GM23248 (cell line): ENCODE measurements at regions not wholly inside any gene's neighbourhood (a gene's known extent, or its start where the extent isn't known, plus 50 kb on each side); places are given as distances from the start of the nearest gene placed in this dataset.

Experiments
- DNase-seq: peaks from one replicate; pipeline ENCODE4 v3.0.0-alpha.2; 2015
- H2AFZ ChIP-seq: fragments of 200-600 bp; sonication (generic); 2 replicates; pipeline ENCODE4 v1.6.1; 2016; ENCODE audit warnings: antibody characterized with exemption
- H3F3A ChIP-seq: fragments of 200-600 bp; sonication (generic); 2 replicates; pipeline ENCODE4 v1.6.1; 2016; ENCODE audit warnings: mild to moderate bottlenecking, antibody characterized with exemption, mixed run types; ENCODE audit not compliant: insufficient read depth
- H3K27ac ChIP-seq: fragments of 200-600 bp; sonication (generic); 2 replicates; pipeline ENCODE4 v1.5.1; 2016; ENCODE audit warnings: mild to moderate bottlenecking
- H3K27me3 ChIP-seq: fragments of 200-600 bp; sonication (generic); replicated peaks from 2 replicates; pipeline ENCODE4 v1.6.1; 2016; ENCODE audit warnings: mild to moderate bottlenecking; ENCODE audit not compliant: insufficient read depth
- H3K36me3 ChIP-seq: fragments of 200-600 bp; sonication (generic); 2 replicates; pipeline ENCODE4 v1.6.1; 2016; ENCODE audit warnings: low read depth, mild to moderate bottlenecking
- H3K4me1 ChIP-seq: fragments of 200-600 bp; sonication (generic); 2 replicates; pipeline ENCODE4 v1.6.1; 2016; ENCODE audit warnings: mild to moderate bottlenecking; ENCODE audit not compliant: insufficient read depth
- H3K4me2 ChIP-seq: fragments of 200-600 bp; sonication (generic); one replicate; pipeline ENCODE4 v1.6.1; 2016; ENCODE audit warnings: mild to moderate bottlenecking; ENCODE audit not compliant: unreplicated experiment
- H3K4me3 ChIP-seq: fragments of 200-600 bp; sonication (generic); 2 replicates; pipeline ENCODE4 v1.5.1; 2016; ENCODE audit warnings: mild to moderate bottlenecking
- H3K79me2 ChIP-seq: fragments of 200-600 bp; sonication (generic); 2 replicates; pipeline ENCODE4 v1.6.1; 2016; ENCODE audit warnings: mild to moderate bottlenecking; ENCODE audit not compliant: insufficient read depth
- H3K9ac ChIP-seq: fragments of 200-600 bp; sonication (generic); 2 replicates; pipeline ENCODE4 v1.6.1; 2016; ENCODE audit warnings: mild to moderate bottlenecking
- H3K9me2 ChIP-seq: fragments of 200-600 bp; sonication (generic); 2 replicates; pipeline ENCODE4 v1.6.1; 2016; ENCODE audit warnings: mixed run types, mild to moderate bottlenecking, moderate library complexity; ENCODE audit not compliant: insufficient read depth
- H3K9me3 ChIP-seq: fragments of 200-600 bp; sonication (generic); one replicate; pipeline ENCODE4 v1.6.1; 2017; ENCODE audit warnings: low read depth
- H4K20me1 ChIP-seq: fragments of 200-600 bp; sonication (generic); 2 replicates; pipeline ENCODE4 v1.6.0; 2016; ENCODE audit not compliant: insufficient read depth
- EZH2 ChIP-seq: fragments of 200-600 bp; sonication (generic); IDR thresholded peaks from 2 replicates; pipeline ENCODE4 v1.6.1; 2018; ENCODE audit warnings: antibody characterized with exemption, mild to moderate bottlenecking; ENCODE audit not compliant: insufficient read depth, poor library complexity, severe bottlenecking
- EZH2phosphoT487 ChIP-seq: fragments of 200-600 bp; sonication (generic); IDR thresholded peaks from 2 replicates; pipeline ENCODE4 v1.6.1; 2018; ENCODE audit warnings: antibody characterized with exemption, moderate library complexity, mild to moderate bottlenecking, low read depth; ENCODE audit not compliant: insufficient read depth
- WGBS, 2 experiments: methylation state at CpG; one replicate each; pipeline ENCODE4 v1.1.6; 2015 to 2017; ENCODE audit warnings: low lambda C conversion rate in 2 of 2, low coverage in 1 of 2; ENCODE audit errors: missing lambda C conversion rate in 2 of 2; 5-methylcytosine and 5-hydroxymethylcytosine counted together
- in situ Hi-C: fragments of 300-500 bp; cut with MboI; formaldehyde crosslinking; loops from 2 replicates; pipeline ENCODE4 v1.15.0; 2020

GRCh38 chr9:89655990-89656657 is 51.3 kb downstream of the GADD45G start:
- 0 out of 2 replicates have a peak, but pooled peaks cover 4% of the 10 kb centered on the region for H3K27me3 ChIP-seq
- TF ChIP-seq EZH2phosphoT487 (no peak), EZH2 (no peak)
- no peaks in the 10 kb centered on the region for H3K36me3 ChIP-seq
- H2AFZ ChIP-seq: no peak overlapping the region
- no peaks in the 10 kb centered on the region for H3K9me3 ChIP-seq
- no peaks in the 10 kb centered on the region for H3K4me1 ChIP-seq
- no peaks in the 10 kb centered on the region for H4K20me1 ChIP-seq
- H3K9ac ChIP-seq: no peak overlapping the region
- in situ Hi-C loops: no loop called here
- no peak for DNase-seq
- WGBS, 2 experiments: 69 to 74% methylated on average over 18 of the region's 18 CpGs
- no peaks in the 10 kb centered on the region for H3F3A ChIP-seq
- no peak overlapping the region for H3K4me2 ChIP-seq
- H3K4me3 ChIP-seq: no peak overlapping the region
- H3K27ac ChIP-seq: no peak overlapping the region
- no peaks in the 10 kb centered on the region for H3K9me2 ChIP-seq
- H3K79me2 ChIP-seq: no peaks in the 10 kb centered on the region

- Histone ChIP-seq H3K79me2 (no peaks in the 10 kb centered on the region), H3K4me3 (no peak overlapping the region), H3K27me3 (0 out of 2 replicates have a peak, but pooled peaks cover 4% of the 10 kb centered on the region), H4K20me1 (no peaks in the 10 kb centered on the region), H3K9me3 (no peaks in the 10 kb centered on the region), H3K9me2 (no peaks in the 10 kb centered on the region), H3K9ac (no peak overlapping the region), H3F3A (no peaks in the 10 kb centered on the region), H3K4me2 (no peak overlapping the region), H3K4me1 (no peaks in the 10 kb centered on the region), H3K27ac (no peak overlapping the region), H2AFZ (no peak overlapping the region), H3K36me3 (no peaks in the 10 kb centered on the region)
- 61 to 68% methylated on average over 5 of the region's 5 CpGs for WGBS, 2 experiments
- in situ Hi-C loops: no loop called here
- DNase-seq: no peak
- TF ChIP-seq EZH2 (no peak), EZH2phosphoT487 (no peak)
These were observed 52.5 kb downstream of the GADD45G start for GRCh38 chr9:89657295-89657694.

DNA sequence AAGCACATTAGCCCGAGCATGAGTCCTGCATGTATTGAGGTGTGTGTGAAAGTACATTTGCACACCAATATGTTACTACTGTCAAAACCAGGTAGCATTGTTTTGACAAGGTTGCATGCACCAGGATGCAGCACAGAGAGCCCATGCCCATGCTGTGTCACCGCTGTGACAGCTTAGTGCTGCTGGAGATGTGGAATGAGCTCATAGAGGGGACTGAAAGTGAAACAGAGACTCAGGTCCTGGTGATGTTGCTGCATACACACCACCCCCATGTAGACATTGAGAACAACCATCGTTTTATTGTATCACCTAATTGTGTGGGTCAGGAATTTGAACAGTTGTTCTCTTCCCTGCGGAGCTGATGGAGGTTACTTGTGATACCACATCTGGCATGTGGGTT is 53.0 kb downstream of the GADD45G start:
- DNase-seq: no peak
- TF ChIP-seq EZH2phosphoT487: no peak
- TF ChIP-seq EZH2: no peak
- no peaks in the 10 kb centered on the region for H4K20me1 ChIP-seq
- no peaks in the 10 kb centered on the region for H3K79me2 ChIP-seq
- no peaks in the 10 kb centered on the region for H3K36me3 ChIP-seq
- WGBS, 2 experiments: 51% methylated on average over 4 of the region's 4 CpGs
- H3K4me3 ChIP-seq: no peak overlapping the region
- H3K9ac ChIP-seq: no peak overlapping the region
- H3K27me3 ChIP-seq: 0 out of 2 replicates have a peak, but pooled peaks cover 2% of the 10 kb centered on the region
- H2AFZ ChIP-seq: no peak overlapping the region
- in situ Hi-C loops: no loop called here
- H3K4me2 ChIP-seq: no peak overlapping the region
- H3K4me1 ChIP-seq: no peaks in the 10 kb centered on the region
- H3K9me3 ChIP-seq: no peaks in the 10 kb centered on the region
- H3F3A ChIP-seq: no peaks in the 10 kb centered on the region
- no peak overlapping the region for H3K27ac ChIP-seq
- H3K9me2 ChIP-seq: no peaks in the 10 kb centered on the region

- H3K4me2 ChIP-seq: no peak overlapping the region
- H2AFZ ChIP-seq: no peak overlapping the region
- no peaks in the 10 kb centered on the region for H3K79me2 ChIP-seq
- no peak for DNase-seq
- H4K20me1 ChIP-seq: no peaks in the 10 kb centered on the region
- 51 to 62% methylated on average over 4 to 5 of the region's 5 CpGs for WGBS, 2 experiments
- TF ChIP-seq EZH2 (no peak), EZH2phosphoT487 (no peak)
- H3F3A ChIP-seq: no peaks in the 10 kb centered on the region
- no peak overlapping the region for H3K27ac ChIP-seq
- H3K27me3 ChIP-seq: no peaks in the 10 kb centered on the region
- H3K4me1 ChIP-seq: no peaks in the 10 kb centered on the region
- no peak overlapping the region for H3K9ac ChIP-seq
- H3K9me2 ChIP-seq: no peaks in the 10 kb centered on the region
- in situ Hi-C loops: no loop called here
- no peaks in the 10 kb centered on the region for H3K36me3 ChIP-seq
- H3K4me3 ChIP-seq: no peak overlapping the region
- no peaks in the 10 kb centered on the region for H3K9me3 ChIP-seq
These were observed 53.6 kb downstream of the GADD45G start for GRCh38 chr9:89658401-89658800.
